ENCODE measurements at regions not wholly inside any gene's neighbourhood (a gene's known extent, or its start where the extent isn't known, plus 50 kb on each side); places are given as distances from the start of the nearest gene placed in this dataset.

DNA sequence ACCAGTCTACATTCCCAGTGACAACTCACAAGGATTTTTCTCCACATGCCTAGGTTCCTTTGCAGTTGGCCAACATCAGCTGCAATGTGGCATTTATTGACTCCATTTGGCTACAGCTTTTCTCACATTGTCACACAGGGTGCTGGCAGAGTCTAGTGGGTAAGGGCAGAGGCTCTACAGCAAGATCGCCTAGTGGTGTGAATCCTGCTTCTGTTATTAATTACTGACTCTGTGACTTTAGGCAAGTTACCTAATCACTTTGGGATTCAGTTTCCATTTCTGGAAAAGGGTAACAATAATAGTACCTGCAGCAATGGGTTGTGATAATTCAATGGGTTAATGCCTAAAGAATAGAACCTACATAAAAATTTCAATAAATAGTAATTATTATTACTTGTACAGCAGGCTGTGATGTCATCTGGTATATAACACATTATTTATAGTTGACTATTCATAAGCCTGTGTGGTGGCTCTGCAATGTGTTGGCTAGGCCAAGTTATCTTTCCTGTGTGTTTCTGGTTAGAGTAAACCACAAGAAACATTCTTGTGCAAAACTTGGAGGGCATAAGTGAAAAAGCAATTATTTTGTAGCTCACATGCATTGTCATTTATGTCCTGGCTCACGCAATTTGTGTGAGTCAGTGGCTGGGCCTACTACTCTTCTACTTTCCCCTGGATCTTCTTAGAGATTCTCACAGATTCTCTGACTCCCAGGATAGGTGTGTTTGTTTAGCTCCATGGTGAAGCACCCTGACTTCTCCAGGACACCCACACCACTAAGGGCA, 59.5 kb downstream of the PTGS2 start:
- TF ChIP-seq, protein P1, sequence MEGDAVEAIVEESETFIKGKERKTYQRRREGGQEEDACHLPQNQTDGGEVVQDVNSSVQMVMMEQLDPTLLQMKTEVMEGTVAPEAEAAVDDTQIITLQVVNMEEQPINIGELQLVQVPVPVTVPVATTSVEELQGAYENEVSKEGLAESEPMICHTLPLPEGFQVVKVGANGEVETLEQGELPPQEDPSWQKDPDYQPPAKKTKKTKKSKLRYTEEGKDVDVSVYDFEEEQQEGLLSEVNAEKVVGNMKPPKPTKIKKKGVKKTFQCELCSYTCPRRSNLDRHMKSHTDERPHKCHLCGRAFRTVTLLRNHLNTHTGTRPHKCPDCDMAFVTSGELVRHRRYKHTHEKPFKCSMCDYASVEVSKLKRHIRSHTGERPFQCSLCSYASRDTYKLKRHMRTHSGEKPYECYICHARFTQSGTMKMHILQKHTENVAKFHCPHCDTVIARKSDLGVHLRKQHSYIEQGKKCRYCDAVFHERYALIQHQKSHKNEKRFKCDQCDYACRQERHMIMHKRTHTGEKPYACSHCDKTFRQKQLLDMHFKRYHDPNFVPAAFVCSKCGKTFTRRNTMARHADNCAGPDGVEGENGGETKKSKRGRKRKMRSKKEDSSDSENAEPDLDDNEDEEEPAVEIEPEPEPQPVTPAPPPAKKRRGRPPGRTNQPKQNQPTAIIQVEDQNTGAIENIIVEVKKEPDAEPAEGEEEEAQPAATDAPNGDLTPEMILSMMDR (conservative IDR thresholded peaks at IDR 0.05; ENCODE audit: low read length), result peak; percentile 24

DNA sequence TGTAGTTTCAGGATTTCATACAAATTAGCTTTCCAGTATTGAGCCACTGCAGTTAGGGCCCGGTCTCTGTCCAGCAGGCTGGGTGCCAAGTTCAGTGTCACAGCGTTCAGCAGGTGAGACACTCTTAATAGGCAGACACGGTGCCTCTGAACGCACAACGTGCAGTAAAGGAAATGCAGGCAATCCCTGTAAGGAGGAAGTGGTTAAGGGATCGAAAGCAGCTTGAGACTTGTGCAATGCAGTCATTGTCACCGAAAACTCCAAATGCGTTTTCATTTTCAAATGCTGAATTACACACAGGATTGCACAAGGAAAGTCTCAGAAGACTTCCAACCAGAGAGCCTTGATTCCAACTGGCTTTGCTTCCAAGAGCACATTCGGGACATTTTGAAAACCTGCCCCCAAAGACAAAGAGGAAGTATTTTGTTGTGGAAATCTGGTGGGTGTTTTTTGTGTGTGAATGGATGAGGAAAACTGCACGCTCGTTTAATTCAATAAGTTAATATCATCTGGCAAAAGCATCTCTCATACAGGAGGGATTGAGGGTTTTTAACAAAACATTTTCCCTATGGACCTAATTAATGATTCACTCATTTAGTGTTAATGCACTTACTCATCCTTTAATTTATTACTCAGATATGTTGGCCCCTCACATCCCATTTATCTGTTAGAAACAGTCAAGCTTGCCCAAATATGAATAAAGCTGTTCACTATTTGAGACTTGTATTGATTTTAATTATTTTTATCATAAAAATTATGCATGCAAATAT, 61.6 kb downstream of the PTGS2 start:
- H3K4me3 ChIP-seq (ENCODE audit: low read length), result peak overlapping the region; percentile 59
- TF ChIP-seq, protein P1 (conservative IDR thresholded peaks at IDR 0.05; ENCODE audit: low read length), result no peak
- peak; percentile 85 for DNase-seq (ENCODE audit: low read depth)

More for the DNA sequence above, 59.5 kb downstream of the PTGS2 start:
- DNase-seq (ENCODE audit: low read depth), result peak; percentile 99
- no peak overlapping the region for H3K4me3 ChIP-seq (ENCODE audit: low read length)

DNA sequence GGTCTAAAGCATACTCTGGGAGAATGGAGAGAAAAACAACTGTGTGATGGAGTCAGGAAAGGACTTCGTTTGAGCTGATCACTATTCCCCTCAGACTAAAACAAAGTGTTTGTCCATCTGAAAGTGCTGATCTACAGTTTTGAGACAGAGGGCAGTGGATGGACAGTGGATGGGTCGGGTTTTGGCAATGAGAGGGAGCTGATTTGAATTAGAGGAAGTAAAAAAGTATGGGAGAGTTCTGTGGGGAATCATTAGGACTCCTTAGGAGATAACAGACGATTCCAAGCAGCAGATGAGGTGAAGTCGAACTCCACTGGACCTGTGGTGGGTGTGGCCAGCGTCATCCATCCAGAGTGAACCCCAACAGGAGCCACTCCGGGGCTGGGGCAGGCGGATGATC, 62.3 kb downstream of the PTGS2 start:
- peak; percentile 12 for DNase-seq (ENCODE audit: low read depth)
- H3K4me3 ChIP-seq (ENCODE audit: low read length), result peak overlapping the region; percentile 59
- TF ChIP-seq, protein P1 (conservative IDR thresholded peaks at IDR 0.05; ENCODE audit: low read length), result no peak; the same call in 1 of the 2 replicates

DNA sequence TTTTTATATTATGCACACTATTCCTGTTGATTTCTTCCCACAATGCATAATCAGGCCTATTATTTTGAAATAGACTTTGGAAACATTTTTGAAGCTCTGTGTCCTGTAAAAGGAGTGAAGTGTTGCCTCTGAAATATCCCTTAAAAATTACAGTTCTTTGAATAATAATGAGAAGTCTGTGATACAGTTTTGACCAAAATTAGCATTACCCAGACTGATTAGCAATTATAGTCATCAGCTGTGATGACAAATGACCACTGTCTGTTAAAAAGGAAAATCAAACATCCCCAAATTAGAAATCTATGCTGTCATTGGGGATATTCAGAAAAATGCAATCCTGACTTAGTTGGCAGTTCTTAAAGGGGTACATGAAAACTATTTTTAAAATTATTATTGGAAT, 63.7 kb downstream of the PTGS2 start:
- no peak overlapping the region for H3K4me3 ChIP-seq (ENCODE audit: low read length)
- no peak for DNase-seq (ENCODE audit: low read depth)
- TF ChIP-seq, protein P1 (conservative IDR thresholded peaks at IDR 0.05; ENCODE audit: low read length), result no peak

DNA sequence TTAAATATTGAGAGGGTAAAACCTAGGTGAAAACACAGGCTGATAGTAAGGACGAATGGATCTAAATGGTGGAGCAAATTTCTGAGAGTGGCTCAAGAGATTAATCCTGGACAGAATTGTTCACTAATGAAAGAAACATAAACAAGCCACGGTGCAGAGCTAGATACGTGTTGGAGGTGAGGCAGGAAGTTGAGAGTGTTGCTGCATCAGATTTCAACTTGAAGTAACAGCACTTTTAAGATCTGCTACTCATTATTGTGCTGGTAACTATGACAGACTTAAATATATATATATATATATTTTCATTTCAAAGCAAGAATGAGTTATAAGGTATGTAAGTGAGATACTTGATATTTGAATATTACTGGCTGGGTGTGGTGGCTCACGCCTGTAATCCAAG, 64.9 kb downstream of the PTGS2 start:
- TF ChIP-seq, protein P1 (conservative IDR thresholded peaks at IDR 0.05; ENCODE audit: low read length), result no peak
- no peak overlapping the region for H3K4me3 ChIP-seq (ENCODE audit: low read length)
- DNase-seq (ENCODE audit: low read depth), result no peak

DNA sequence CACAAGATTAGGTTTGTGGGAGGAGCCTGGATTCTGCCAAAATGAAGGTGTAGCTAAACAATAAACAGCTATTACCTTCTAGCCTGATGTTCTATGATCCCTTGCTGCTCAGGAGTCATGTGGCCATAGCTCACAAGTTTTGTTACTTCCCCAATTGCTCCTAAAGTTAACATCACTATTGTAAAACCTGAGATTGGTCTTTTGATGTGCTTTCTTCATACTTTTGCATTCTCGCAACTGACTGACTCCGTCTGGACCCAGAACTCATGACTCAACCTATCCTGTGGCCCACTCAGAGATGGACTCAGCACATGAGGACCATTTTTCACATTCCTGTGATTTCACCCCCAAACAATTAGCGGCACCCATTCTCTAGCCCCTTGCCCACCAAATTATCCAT, 69.1 kb downstream of the PTGS2 start:
- no peak for DNase-seq (ENCODE audit: low read depth)
- H3K4me3 ChIP-seq (ENCODE audit: low read length), result no peak overlapping the region
- TF ChIP-seq, protein P1 (conservative IDR thresholded peaks at IDR 0.05; ENCODE audit: low read length), result no peak
